22Rv1 (cell line): ENCODE measurements at regions not wholly inside any gene's neighbourhood (a gene's known extent, or its start where the extent isn't known, plus 50 kb on each side); places are given as distances from the start of the nearest gene placed in this dataset.
"Not testable (repeated sequence)": the region's sequence is repeated elsewhere in the genome, so short reads cannot be mapped to it uniquely, and the experiment has no call there.

Experiments used
- H3K27ac ChIP-seq: fragments of 450-650 bp; 2 replicates; pipeline ENCODE4 v1.5.1; 2017
- CTCF ChIP-seq: fragments of 450-650 bp; IDR thresholded peaks from 2 replicates; pipeline ENCODE4 v1.5.1; 2017; ENCODE audit warnings: mild to moderate bottlenecking
- ZFX ChIP-seq: fragments of 450-650 bp; IDR thresholded peaks from 2 replicates; pipeline ENCODE4 v1.6.1; 2017; ENCODE audit warnings: antibody characterized with exemption, borderline replicate concordance

DNA sequence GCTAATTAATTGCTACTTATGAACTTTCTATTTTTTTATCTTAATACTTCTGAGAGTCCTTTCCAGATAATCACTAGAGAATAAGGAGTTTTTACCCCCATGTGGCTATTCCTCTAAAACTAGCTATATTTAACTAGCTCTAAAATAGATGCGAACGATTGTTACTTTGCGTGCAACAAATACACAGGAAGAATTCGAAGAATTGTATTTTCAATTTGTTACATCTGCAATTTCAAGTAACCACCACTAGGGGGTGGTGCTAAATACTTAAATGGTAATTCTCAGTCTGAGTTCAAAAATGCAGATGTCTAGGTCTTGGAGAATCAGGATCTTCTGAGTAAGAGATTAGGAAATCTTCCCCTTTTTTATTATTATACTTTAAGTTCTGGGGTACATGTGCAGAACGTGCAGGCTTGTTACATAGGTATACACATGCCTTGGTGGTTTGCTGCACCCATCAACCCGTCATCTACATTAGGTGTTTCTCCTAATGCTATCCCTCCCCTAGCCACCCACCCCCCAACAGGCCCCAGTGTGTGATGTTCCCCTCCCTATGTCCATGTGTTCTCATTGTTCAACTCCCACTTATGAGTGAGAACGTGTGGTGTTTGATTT, 80.9 kb upstream of the KIF2A start:
- TF ChIP-seq CTCF, result peak; percentile 60

GRCh38 chr5:62230876-62231388, 75.1 kb upstream of the KIF2A start:
- H3K27ac ChIP-seq, result not testable (repeated sequence)

More for the DNA sequence above, 80.9 kb upstream of the KIF2A start:
- H3K27ac ChIP-seq, result not testable (repeated sequence)

DNA sequence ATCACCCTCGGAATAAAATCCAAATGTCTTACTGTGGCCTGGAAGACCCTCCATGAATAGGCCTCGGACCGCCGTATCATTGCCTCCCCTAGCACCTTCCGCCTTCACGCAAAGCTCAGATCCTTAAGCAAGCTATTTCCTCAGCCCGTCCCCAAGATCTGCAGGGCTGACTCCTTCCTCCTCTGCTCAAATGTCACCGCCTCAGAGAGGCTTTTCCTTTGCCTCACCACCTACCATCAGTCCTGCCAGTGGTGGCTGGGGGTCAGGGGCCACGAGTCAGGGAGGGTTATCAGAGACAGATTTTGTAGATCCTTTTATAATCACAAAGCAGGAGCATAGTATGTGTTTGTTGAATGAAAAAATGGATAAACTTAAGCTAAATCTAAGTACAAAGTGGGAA, 74.4 kb upstream of the KIF2A start:
- TF ChIP-seq ZFX (no peak), CTCF (no peak)
- no peak overlapping the region for H3K27ac ChIP-seq

DNA sequence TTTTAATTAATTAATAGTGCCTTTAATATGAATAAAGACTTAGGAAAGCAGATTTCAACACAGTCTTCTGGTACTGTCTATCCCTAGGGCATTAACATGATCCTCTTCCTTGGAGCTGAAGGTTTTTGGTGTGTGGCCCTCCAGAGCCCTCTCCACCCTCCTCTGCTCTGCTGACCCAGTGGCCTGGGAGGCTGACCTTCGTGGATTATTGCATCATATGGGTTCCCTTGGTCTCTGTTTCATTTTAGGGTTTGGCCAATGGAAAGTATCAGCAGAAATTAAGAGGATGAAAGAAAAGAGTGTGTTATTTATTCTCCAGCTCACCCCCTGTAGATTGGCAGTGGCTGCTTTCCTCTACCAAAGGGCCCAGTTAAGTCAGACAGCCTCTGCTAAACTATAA, 73.8 kb upstream of the KIF2A start:
- not testable (repeated sequence) for H3K27ac ChIP-seq

- H3K27ac ChIP-seq, result not testable (repeated sequence)
Observed at GRCh38 chr5:62233083-62234046, 72.6 kb upstream of the KIF2A start.

- not testable (repeated sequence) for H3K27ac ChIP-seq
Observed at GRCh38 chr5:62236593-62236992, 69.4 kb upstream of the KIF2A start.

DNA sequence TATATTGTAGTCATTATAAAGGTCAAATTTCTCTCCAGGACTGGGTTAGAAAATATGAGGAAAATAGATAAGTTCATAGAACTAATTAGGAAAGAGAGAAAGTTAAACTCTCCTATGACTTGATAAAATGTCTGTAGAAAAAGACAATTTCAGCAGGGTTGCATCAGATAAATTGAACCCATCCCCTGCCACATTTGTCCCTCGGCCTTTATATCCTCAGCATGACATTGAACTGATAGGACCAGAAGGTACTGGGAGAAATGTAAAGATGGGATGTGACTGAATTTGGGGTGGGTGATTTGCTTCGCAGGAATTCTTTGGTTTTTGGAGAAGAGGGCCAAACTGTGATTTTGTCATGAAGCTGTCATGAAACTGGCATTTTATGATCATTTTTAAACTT, 68.1 kb upstream of the KIF2A start:
- H3K27ac ChIP-seq, result not testable (repeated sequence)

GRCh38 chr5:62238584-62238983, 67.4 kb upstream of the KIF2A start:
- H3K27ac ChIP-seq, result not testable (repeated sequence)

GRCh38 chr5:62240494-62240893, 65.5 kb upstream of the KIF2A start:
- not testable (repeated sequence) for H3K27ac ChIP-seq

- H3K27ac ChIP-seq, result not testable (repeated sequence)
Observed at GRCh38 chr5:62242000-62242399, 64.0 kb upstream of the KIF2A start.

DNA sequence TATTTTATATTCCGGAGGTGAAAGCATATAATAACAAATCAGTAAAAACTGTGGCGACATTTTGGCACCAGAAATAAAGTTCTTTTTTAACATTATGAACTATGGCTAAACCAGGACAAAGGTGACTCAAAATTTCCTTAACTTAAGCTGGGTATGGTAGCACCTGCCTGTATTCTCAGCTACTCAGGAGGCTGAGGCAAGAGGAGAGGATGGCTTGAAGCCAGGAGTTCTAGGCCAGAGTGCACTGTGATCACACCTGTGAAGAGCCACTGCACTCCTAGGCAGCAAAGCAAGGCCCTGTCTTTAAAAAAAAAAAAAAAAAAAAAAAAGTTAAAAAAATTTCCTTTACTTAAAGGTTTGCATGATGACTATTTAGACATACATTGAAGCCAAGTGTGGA, 63.0 kb upstream of the KIF2A start:
- H3K27ac ChIP-seq, result not testable (repeated sequence)

- H3K27ac ChIP-seq, result not testable (repeated sequence)
Observed at GRCh38 chr5:62248192-62248591, 57.8 kb upstream of the KIF2A start.

DNA sequence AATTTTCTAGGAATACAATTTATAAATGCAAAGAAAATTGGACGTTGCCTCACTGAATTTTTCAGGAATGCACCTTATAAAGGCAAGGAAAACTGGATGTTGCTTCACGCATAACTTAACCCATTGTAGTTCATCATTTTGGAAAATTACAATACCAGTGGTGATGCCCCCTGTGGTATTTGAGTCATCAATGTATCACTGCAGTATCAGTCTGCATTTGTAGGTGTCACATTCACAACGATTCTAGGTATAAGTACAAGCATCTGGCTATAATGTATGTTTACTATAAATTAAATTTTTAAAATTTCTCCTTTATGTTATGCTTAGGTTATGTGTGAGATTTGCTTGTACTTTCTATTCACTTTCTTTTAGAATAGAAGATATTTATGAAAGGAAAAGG, 55.9 kb upstream of the KIF2A start:
- H3K27ac ChIP-seq, result not testable (repeated sequence)

DNA sequence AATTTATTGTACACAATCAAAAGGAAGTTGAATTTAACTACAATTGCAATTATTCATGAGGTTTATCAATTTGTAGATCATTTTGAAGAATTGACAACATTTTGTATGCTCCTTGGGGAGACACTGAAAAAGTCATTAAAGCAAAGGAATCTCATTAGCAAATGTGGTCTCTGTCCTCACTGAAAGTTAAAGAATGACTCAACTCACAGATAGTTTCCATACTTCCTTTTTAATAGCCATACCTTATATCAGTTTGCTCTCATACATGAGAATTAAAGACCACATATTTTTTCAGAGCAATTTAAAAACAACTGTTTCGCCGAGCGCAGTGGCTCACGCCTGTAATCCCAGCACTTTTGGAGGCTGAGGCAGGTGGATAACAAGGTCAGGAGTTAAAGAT, 55.1 kb upstream of the KIF2A start:
- not testable (repeated sequence) for H3K27ac ChIP-seq

DNA sequence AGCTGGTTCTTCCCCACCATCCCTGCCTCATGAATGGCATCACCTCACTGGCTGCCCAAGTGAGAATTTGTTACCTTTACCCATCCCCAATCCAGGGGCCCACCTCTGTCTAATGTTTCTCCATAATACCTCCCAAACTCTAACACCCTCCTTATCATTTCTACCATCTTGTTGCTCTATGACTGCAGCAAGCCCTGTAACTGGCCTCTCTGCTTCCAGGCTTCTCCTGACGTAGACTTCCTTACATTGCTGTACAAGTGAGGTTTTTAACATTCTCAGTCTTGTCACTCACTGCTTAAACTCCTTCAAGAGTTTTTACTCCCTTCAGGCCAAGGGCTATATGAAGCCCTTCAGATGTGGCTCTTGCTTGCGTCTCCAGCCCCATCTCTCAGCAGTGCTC, 53.5 kb upstream of the KIF2A start:
- H3K27ac ChIP-seq, result not testable (repeated sequence)

GRCh38 chr5:62255551-62255950, 50.5 kb upstream of the KIF2A start:
- H3K27ac ChIP-seq, result not testable (repeated sequence)
